WTC11 (cell line): ENCODE measurements at regions not wholly inside any gene's neighbourhood (a gene's known extent, or its start where the extent isn't known, plus 50 kb on each side); places are given as distances from the start of the nearest gene placed in this dataset.

Source experiments
- JUN ChIP-seq: sonication (generic); formaldehyde crosslinking; IDR thresholded peaks from 2 replicates; pipeline ENCODE4 v1.8.0; 2023; ENCODE audit warnings: mild to moderate bottlenecking, missing genetic modification reagents
- TEAD4 ChIP-seq: sonication (generic); formaldehyde crosslinking; IDR thresholded peaks from 2 replicates; pipeline ENCODE4 v1.8.0; 2022; ENCODE audit warnings: mild to moderate bottlenecking, missing genetic modification reagents
- TP53 ChIP-seq: sonication (generic); formaldehyde crosslinking; IDR thresholded peaks from 2 replicates; pipeline ENCODE4 v1.8.1; 2023; ENCODE audit warnings: mild to moderate bottlenecking, missing genetic modification reagents
- TF ChIP-seq, protein P1 (sequence below): fragments of 200-600 bp; IDR thresholded peaks from 2 replicates; pipeline ENCODE4 v1.8.0; 2022; ENCODE audit warnings: antibody characterized with exemption
- TF ChIP-seq, protein P2 (sequence below): sonication (generic); formaldehyde crosslinking; IDR thresholded peaks from 2 replicates; pipeline ENCODE4 v1.8.1; 2022; ENCODE audit warnings: mild to moderate bottlenecking, moderate library complexity, missing genetic modification reagents

DNA sequence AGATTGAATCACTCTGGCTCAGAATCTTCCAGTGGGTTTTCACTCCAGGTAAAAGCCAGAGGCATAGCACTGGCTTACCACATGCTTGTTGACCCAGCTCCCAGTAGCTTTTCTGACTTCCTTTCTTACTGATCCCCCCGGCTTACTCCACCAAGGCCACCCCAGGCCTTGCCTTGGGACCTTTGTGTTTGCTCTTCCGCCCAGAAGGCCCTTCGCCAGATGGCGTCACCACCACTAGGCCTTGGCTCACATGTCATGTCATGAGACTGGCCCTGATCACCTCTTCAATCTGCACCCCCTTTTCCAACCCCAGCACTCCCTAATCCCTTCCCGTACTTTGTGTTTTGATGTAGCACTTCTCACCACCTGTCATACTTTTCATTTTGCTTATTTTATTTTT lies 98.5 kb upstream of the UMPS start:
- TF ChIP-seq TP53 (no peak), JUN (CRISPR knock-in tag) (no peak), TEAD4 (CRISPR knock-in tag) (no peak)
- TF ChIP-seq, protein P1, sequence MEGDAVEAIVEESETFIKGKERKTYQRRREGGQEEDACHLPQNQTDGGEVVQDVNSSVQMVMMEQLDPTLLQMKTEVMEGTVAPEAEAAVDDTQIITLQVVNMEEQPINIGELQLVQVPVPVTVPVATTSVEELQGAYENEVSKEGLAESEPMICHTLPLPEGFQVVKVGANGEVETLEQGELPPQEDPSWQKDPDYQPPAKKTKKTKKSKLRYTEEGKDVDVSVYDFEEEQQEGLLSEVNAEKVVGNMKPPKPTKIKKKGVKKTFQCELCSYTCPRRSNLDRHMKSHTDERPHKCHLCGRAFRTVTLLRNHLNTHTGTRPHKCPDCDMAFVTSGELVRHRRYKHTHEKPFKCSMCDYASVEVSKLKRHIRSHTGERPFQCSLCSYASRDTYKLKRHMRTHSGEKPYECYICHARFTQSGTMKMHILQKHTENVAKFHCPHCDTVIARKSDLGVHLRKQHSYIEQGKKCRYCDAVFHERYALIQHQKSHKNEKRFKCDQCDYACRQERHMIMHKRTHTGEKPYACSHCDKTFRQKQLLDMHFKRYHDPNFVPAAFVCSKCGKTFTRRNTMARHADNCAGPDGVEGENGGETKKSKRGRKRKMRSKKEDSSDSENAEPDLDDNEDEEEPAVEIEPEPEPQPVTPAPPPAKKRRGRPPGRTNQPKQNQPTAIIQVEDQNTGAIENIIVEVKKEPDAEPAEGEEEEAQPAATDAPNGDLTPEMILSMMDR = no peak
- TF ChIP-seq, protein P2, sequence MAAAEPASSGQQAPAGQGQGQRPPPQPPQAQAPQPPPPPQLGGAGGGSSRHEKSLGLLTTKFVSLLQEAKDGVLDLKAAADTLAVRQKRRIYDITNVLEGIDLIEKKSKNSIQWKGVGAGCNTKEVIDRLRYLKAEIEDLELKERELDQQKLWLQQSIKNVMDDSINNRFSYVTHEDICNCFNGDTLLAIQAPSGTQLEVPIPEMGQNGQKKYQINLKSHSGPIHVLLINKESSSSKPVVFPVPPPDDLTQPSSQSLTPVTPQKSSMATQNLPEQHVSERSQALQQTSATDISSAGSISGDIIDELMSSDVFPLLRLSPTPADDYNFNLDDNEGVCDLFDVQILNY (CRISPR knock-in tag) = no peak
